NOMO-1 treated with DMSO at 0.1 percent for 48 hours (cell line): ENCODE measurements at regions not wholly inside any gene's neighbourhood (a gene's known extent, or its start where the extent isn't known, plus 50 kb on each side); places are given as distances from the start of the nearest gene placed in this dataset.

Experiments used
- DNase-seq: peaks from one replicate; lab custom pipeline; 2025; ENCODE audit not compliant: unreplicated experiment; lab: John Stamatoyannopoulos, UW

DNA sequence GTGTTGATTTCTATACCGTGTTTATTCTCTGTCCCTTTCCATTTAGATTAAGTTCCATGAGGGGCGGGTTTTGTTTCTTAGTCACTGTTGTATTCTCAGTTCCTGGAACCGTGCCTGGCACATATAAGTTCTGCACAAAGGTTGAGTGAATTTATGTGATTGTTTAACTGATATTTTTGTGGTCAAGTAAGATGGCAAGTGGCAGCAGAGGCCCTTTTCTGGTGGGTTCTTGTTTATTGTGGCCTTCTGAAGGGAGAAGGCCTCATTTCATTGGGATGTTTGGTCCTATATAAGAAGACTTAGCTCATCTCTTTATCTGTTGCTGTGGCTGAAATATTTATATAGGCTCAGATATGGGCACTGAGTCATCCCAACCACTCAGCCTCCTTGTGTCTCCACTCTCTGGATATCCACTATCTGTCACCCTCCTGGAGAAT lies 262.5 kb downstream of the PSAT1 start:
- DNase-seq: no peak

DNA sequence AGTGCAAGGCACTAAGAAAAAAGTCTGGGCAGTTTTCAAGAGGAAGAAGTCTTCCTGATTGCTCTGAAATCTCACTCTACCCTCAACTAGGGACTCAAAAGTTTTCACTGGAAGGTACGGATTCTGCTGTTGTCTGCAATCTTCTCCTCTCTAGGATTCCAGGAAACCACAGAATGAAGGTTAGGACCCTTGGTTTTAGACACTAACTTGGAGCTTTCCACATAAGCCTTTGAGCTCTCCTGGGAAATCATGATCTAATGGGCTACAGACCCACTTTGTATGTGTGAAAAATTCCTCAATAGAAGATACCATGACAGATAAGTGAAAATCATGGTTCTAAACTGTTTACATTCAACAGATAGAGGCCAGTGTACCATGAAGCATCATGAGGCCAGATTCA lies 265.1 kb downstream of the PSAT1 start:
- DNase-seq: no peak

DNA sequence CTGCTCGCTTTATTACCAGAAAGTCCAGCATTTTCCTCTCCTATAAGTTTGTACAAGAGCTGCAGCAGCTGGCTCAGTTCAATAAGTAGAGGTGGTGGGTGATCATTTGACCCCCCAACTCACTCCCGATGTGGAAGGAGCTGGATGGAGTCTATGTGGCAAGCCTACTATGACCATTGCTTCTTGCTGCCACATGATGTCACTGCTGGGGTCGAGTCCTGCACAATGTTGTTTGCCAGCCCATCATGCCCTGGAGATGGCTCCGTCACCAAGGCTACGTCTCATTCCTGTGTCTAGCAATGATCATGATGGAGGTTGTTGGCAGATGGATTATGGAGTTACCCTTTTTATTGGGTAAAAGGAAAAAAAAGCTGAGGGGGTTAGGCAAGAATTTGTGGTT lies 266.3 kb downstream of the PSAT1 start:
- no peak for DNase-seq

DNA sequence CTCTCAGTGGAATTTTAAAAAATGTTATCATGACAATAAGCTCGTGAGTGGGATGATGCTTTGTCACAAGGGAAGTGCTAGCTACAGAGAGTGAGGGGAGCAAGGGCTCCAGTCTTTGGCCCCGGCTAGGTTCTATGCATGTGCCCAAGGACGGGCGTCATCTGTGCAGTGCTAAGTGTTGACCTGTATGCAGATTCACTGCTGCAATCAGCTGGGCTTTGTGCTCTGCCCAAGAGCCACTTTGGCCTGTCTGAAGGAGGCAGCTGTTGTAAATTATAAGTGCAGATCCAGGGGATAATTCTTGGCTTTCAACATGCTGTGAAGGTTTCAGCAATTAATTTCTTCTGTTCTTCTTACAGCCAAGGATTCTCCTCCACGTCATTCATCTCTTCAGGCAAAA lies 268.6 kb downstream of the PSAT1 start:
- no peak for DNase-seq

DNA sequence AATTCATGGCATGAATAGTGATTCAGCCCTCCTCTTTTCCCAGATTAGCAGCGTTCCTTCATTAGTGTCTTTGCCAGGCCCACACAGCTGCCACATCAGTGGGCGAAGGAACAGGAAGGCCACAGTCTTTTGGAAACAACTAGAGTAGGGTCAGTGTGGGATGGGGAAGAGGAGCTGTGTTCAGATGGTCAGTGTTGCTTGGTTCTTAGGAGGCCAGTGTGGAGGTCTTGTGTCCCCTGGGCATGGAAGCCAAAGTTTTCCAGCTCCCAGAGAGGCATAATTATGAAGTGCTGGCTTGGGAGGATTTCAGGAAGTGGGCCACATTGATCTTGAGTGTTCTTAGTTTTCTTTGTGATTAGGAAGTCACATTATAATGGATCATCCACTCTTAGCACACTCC lies 269.6 kb downstream of the PSAT1 start:
- no peak for DNase-seq

DNA sequence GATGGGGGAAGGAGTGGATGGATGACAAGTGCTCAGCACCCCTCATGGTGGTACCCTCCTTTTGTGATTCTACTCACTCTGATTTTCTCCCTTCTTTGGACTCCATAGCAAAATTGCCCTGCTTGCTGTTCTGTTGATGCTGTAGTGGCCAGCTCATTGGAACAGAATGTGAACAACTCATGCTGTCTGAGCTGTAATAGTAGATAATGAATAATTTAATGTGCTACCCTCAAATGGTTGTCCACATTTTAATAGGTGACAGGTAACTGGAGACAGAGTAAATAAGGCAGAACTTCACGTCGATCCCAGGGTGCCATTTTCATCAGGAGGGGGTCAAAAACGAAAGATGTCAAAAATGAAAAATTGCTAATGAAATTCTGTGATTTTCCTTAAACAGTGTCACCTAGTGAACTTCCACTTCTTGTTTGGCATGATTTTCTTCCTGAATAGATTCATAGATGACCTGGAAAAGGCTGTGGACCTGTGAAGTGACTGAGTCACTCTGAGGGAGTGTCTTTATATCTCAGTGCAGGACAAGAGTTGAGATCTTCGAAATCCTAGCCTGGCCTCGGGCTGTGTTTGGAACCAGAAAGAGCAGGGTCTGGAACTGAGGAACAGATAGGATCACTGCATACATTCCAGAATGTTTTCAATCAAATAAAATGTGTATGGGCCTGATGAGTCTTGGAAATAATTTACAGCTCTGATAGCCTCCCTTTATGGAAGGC lies 270.2 kb downstream of the PSAT1 start:
- no peak for DNase-seq

DNA sequence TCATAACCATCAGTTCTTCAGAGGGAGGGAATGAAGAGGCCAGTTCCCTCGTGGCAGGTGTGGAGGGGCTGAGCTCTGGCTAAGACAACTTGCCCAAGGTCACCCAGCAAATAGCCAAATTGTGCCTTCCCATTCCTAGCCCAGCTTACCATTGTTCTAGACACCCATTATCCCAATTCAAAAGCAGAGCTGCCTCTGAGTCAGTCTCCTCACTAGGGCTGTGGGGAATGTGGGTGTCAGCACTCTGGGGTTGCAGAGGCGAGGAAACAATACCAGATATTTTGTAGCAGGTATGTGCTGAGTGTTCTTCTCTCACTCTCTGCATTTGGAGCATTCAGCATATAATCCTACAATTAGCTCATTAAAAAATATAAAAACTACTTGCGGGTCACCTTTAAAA lies 270.8 kb downstream of the PSAT1 start:
- DNase-seq: no peak

DNA sequence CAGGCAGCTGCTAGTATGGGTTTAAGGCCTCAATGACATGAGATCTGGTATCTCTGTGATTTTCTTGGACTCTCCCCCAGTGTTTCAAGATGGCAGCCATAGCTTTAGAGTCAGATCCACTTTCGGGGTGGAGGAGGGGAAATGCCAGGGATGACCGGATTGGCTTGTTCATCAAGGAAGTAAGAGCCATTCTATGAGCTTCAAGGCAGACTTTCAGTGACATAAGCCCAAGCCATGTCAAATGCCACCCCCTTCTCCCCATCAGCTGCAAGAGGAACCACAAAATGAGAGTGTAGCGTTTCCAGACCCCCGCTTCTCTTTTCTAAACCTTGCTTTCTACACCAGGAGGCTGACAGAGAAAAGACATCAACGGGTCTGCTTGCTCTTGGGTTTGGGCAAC lies 271.8 kb downstream of the PSAT1 start:
- DNase-seq: no peak

DNA sequence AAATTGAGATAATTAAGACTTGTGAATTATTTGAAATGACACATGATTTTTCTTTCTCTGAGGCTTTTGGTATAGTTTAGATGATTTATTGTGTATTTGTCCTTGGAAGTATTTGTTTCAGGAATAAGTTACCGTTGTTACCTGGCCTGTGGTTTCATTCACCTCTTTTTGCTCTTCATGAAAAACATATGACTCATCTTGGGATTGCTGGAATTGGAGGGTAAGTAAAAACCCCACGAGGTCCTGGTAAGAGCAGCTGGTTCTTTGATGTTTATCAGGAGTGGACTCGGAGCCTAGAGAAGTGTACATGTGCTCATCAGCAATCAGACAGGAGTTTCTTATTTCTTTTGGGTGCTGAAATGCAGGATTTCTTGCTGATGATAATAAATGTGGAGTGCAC lies 275.3 kb downstream of the PSAT1 start:
- DNase-seq: no peak

DNA sequence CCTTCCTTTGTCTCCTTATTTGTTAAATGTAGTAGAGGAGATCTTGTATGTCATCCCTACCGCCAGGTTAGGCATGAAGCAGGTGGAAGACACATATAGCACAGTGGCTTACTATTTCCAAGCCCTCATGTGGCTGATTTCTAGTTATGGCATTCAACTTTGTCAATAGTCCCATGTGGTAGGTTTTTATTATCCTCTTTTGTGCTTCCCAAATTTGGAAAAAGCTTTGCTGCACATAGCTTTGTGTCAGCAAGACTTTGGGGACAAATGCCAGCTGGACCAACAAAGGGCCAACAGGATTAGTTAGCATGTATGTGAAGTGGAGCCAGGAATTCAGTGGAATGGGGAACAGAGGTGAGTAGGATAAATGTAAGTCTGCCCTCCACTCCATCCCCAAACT lies 276.3 kb downstream of the PSAT1 start:
- no peak for DNase-seq

DNA sequence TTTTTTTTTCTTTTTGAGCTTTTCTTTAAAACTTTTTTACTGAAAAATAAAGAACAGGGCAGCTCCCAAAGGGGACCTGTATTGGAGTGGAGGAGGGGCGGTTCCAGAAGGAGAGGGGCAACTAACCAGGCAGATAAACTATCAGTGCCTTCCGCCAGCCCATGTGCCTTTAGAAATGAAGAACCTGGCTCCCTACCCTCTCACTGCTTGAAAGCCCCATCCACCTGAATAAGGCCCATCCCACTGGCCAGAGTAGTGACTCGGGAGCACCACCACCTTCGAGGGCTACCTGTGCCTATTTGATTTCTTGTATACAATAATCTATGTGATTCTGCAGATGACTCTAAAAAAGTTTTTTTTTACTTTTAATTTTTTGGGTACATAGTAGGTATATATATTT lies 276.7 kb downstream of the PSAT1 start:
- no peak for DNase-seq

DNA sequence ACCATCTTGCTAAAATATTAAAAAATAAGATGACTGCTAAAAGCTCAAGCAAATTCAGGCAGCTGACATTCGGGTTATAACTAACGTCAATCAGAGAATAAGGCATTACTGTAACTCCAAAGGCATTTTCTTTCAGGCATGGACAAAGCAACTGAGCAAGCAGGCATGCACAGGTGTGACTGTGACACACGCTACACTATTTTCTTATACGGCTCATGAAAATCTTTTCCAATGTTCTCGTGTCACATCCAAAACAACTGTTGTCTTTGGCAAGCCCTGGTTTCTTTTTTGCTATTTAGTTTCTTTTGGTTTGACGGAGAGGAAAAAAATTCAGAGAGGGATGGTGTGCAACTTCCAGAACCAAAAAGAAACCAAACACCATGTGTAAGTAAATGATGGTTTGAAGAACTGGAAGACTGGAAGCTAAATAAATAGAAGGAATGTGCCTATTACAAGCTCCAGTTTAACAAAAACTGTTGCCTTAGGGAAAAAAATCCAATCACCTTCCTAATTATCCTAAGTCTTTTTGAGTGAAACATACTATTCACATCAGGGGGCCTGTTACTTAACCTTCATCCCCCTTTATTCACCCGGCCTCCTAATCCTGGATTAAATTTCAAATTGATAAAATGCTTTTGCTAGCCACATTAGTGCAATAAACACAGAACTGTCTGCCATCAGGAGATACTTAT lies 277.6 kb downstream of the PSAT1 start:
- no peak for DNase-seq

DNA sequence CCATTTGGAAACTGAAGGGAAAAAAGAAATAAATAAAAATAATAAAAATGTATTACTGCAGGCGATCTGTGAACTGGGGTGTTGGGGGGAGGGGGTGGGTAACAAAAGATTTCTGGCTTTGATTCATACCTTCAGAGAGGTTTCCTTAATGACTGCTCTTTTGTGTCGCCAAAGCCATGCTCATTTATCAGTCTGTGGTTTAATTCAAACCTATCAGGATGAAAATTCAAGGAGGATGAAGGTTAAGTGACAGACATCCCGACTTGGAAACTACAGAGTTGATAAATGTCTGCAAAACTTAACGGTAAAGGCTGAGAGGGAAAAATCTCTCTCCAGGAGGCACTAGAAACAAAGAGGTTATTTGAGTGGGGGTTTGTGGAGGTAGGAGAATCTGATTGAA lies 278.2 kb downstream of the PSAT1 start:
- no peak for DNase-seq

DNA sequence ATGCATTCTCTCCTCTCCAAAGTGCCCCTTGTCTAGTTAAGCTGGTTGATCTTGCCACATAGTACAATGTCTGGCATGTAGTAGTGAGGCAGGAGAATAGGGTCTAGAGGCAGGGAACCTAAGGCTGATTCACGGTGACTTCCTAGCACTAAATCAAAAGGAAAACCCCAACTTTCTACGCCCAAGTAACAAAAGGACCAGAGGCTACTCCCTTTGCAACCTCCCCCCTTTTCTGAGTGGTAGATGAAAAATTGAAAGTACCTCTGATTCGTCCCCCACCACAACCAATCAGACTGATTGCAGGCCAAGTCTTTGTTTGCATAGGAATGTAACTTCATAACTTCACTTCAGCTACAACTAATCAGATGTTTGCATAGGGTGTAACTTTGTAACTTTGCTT lies 278.8 kb downstream of the PSAT1 start:
- DNase-seq: no peak

DNA sequence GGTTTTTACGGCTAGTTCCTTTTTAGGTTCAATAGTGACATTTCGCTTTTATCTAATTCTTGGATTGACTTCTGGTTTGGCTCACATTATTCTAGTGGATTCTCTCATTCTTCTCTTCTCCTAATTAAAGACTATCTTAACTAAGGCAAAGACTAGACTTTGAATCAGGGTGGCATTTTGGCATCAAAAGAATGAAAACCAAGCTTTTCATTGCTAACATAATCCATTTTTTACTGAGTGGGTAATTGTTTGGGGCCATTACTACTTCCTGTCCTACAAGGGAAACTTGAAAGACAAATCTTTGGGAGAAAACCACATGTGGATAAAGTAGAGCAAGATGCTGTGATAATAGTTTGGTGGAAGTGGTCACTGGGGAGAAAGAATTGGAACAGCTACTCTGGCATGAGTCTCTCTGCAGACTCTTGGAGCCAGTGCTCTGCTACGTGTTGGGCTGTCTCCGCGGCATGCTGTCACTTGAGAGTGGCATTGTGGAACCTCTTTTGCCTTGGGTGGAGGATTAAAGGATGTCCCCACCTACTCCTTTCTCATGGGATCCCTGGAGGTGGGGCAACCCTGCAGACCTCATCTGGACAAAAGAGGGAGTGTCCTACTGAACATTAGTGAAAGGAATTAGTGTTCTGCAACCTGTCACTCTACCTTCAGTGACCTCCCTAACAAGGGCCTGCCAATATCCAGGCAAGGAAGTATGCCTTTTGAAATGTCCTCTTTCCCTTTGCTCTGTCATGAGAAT lies 280.4 kb downstream of the PSAT1 start:
- no peak for DNase-seq

DNA sequence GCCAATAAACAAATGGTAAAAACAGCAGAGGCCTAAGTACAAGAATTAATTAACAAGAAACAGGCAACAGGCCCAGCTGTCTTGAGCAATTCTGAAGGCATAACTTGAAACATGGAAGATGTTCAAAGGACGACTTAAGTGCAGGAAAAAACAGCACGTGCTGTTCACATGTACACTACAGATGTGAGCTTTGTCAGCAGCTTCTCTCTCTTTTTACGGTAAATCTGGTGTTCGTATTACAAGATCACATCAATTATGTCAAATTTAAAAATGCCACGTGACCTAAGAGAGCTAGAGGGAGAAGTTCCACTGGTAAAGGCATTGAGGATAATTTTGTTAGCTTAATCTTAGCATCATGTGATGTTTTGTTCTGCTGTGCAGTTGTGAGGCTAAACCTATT lies 281.1 kb downstream of the PSAT1 start:
- no peak for DNase-seq

DNA sequence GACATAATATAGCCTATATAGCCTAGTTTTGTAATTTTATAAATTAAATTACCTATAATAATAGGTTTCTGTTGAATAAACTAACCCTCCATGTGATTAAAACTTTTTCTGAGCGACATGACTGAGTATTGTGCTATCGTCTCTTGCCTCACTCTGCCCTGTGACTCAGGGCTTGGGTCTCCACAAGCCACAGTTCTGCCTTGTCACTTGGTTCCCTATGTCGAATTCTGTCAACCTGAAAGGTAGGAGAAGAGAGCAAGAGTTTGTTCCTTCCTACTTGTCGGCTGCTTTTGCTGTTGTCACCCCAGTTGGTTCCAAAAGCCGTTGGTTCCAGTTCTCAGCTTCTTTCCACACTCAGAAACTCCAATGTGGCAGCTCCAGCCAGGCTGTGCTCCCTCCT lies 285.9 kb downstream of the PSAT1 start:
- no peak for DNase-seq

DNA sequence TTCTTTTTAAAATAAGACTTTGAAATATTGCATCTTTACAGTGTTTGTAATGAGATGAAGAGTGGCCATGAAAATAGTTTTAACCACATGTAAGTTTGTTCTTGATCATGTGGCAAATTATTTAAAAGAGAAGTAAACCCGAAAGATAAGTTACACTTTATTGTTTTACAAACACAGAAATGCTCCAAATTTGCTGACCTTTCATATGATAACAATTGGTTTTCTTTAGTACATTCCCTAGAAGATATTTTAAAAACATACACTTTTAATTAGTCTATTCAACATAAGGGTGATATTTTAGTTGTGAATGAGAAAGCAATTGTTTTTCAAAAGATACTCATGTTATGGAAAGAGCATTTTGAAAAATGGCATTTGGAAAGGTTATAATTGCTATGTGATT lies 287.7 kb downstream of the PSAT1 start:
- no peak for DNase-seq

DNA sequence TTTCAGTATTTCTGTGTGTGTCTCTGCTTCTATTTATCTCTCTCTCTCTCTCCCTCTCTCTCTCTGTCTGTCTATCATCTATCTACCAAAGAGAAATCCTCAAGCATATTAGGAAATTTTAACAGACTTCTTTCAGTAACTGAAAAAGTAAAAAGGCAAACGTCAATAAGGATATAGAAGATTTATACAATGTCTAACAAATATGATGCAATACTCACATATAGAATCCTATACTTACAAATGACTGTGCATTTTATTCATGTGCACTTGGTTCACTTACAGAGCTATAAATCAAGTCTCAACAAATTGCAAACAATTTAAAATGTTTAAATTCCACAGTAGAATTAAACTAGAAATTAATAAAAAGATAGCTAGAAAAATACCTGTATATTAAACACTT lies 289.0 kb downstream of the PSAT1 start:
- DNase-seq: no peak

DNA sequence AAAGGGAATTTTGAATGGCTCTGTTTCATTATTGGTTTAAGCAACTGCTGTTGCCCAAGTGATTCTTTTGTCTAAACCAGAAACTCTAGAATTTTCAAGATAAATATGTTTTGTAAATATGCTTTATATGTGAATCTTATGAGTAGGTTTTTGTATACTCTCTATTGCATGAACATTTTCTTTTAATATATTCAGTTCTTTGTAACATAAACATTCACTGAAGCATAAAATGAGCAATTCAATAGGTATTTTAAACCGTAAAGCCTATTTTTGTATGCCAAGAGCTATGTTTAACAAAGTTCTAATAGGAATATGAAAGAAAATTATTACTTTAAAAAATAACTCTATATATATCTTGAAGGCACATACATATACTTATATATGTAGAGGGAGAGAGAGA lies 293.1 kb downstream of the PSAT1 start:
- no peak for DNase-seq

DNA sequence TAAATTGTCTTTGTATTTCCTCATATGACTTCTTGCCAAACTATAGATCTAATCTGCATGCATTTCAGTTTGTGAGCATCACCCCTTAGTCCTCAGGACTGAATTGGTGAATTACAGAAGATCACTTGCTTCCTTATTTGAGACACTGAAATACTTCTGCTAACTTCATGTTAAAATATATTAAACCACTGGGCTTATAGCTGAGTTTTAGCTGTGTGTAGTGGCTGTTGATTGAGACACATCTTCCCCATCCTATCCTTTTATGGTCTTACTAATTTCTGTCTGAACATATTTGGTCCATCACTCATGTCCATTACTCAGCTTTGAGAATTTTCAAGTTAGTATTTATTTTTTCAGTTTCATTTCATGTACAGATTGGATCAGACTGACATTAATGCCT lies 295.9 kb downstream of the PSAT1 start:
- DNase-seq: no peak
